ENCODE measurements at regions not wholly inside any gene's neighbourhood (a gene's known extent, or its start where the extent isn't known, plus 50 kb on each side); places are given as distances from the start of the nearest gene placed in this dataset.

DNA sequence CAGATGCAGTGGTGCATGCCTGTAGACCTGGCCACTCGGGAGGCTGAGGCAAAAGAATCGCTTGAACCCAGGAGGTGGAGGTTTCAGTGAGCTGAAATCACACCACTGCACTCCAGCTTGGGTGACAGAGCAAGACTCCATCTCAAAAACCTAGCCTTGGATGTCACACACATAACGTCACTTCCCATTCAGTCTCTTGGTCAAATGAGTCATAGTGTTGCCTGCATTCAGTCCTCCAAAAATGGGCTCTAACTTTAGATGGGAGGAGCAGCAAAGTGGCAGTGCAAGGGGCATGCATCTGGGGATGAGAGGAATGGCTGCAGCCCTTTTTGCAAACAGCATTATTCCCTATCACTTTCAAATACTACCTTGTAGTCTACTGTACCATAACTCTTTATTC lies 62.9 kb upstream of the AGBL1 start:
- H3K9ac ChIP-seq (ENCODE audit: insufficient read depth, low read length) = no peak overlapping the region
- no peak overlapping the region for H2AFZ ChIP-seq (ENCODE audit: low read length)
- no peaks in the 10 kb centered on the region for H3K4me1 ChIP-seq (ENCODE audit: control insufficient read depth, extremely low read depth, insufficient read depth, low read length)
- TF ChIP-seq, protein P1, sequence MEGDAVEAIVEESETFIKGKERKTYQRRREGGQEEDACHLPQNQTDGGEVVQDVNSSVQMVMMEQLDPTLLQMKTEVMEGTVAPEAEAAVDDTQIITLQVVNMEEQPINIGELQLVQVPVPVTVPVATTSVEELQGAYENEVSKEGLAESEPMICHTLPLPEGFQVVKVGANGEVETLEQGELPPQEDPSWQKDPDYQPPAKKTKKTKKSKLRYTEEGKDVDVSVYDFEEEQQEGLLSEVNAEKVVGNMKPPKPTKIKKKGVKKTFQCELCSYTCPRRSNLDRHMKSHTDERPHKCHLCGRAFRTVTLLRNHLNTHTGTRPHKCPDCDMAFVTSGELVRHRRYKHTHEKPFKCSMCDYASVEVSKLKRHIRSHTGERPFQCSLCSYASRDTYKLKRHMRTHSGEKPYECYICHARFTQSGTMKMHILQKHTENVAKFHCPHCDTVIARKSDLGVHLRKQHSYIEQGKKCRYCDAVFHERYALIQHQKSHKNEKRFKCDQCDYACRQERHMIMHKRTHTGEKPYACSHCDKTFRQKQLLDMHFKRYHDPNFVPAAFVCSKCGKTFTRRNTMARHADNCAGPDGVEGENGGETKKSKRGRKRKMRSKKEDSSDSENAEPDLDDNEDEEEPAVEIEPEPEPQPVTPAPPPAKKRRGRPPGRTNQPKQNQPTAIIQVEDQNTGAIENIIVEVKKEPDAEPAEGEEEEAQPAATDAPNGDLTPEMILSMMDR (conservative IDR thresholded peaks at IDR 0.05 in 1 of 2, IDR thresholded peaks at IDR 0.05 in 1 of 2; ENCODE audit: low read depth in 1 of 2, low read length in 2 of 2) = no peak
- no peak for TF ChIP-seq EZH2 (IDR thresholded peaks at IDR 0.05; ENCODE audit: low read length, missing control alignments)
- peak in 1 of 2 donors; percentile 60 for DNase-seq (ENCODE audit: low read depth in 2 of 2)
- H3K9me3 ChIP-seq (ENCODE audit: control insufficient read depth, insufficient read depth, low read depth, low read length) = no peaks in the 10 kb centered on the region
- H3K27ac ChIP-seq (ENCODE audit: insufficient read depth, low read length) = no peak overlapping the region
- H4K20me1 ChIP-seq (ENCODE audit: control insufficient read depth, extremely low read depth, insufficient read depth, low read length) = no peaks in the 10 kb centered on the region
- no peaks in the 10 kb centered on the region for H3K27me3 ChIP-seq (ENCODE audit: control insufficient read depth, insufficient read depth, low read length)
- H3K79me2 ChIP-seq (ENCODE audit: control insufficient read depth, insufficient read depth, low read length) = no peaks in the 10 kb centered on the region
- no peak overlapping the region for H3K4me2 ChIP-seq (ENCODE audit: extremely low read depth, insufficient read depth, low read length)
- no peaks in the 10 kb centered on the region for H3K36me3 ChIP-seq (ENCODE audit: control insufficient read depth, insufficient read depth, low read length)
- no peak overlapping the region for H3K4me3 ChIP-seq (replicated peaks in 1 of 4; ENCODE audit: control extremely low read depth in 1 of 4, insufficient read depth in 1 of 4, low read depth in 3 of 4, low read length in 4 of 4)

DNA sequence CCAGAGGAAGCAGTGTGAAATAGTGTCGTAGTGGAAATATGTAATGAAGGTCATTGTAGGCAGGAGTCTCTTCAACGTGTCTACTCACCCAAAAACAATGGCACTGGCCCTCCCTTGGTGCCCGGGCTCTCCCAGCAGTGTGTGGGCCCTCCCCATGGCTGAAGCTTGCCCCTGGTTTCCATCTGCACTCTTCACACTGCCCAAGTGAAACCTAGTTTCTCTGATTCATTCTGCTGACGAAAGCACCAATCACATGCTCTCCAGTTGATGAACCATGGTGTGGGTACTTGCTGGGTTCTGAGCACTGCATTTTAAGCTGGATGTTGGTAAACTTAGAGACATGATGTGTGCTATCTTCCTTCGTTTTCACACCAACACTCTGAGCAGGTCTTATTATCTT lies 61.0 kb upstream of the AGBL1 start:
- Histone ChIP-seq H4K20me1 (ENCODE audit: control insufficient read depth, extremely low read depth, insufficient read depth, low read length) (no peaks in the 10 kb centered on the region), H2AFZ (ENCODE audit: low read length) (no peak overlapping the region), H3K4me2 (ENCODE audit: extremely low read depth, insufficient read depth, low read length) (no peak overlapping the region), H3K27me3 (ENCODE audit: control insufficient read depth, insufficient read depth, low read length) (no peaks in the 10 kb centered on the region), H3K4me3 (replicated peaks in 1 of 4; ENCODE audit: control extremely low read depth in 1 of 4, insufficient read depth in 1 of 4, low read depth in 3 of 4, low read length in 4 of 4) (no peak overlapping the region), H3K4me1 (ENCODE audit: control insufficient read depth, extremely low read depth, insufficient read depth, low read length) (no peaks in the 10 kb centered on the region), H3K9ac (ENCODE audit: insufficient read depth, low read length) (no peak overlapping the region), H3K79me2 (ENCODE audit: control insufficient read depth, insufficient read depth, low read length) (no peaks in the 10 kb centered on the region), H3K27ac (ENCODE audit: insufficient read depth, low read length) (no peak overlapping the region), H3K9me3 (ENCODE audit: control insufficient read depth, insufficient read depth, low read depth, low read length) (no peaks in the 10 kb centered on the region), H3K36me3 (ENCODE audit: control insufficient read depth, insufficient read depth, low read length) (no peaks in the 10 kb centered on the region)
- TF ChIP-seq, protein P1 (conservative IDR thresholded peaks at IDR 0.05 in 1 of 2, IDR thresholded peaks at IDR 0.05 in 1 of 2; ENCODE audit: low read depth in 1 of 2, low read length in 2 of 2) = no peak
- no peak for TF ChIP-seq EZH2 (IDR thresholded peaks at IDR 0.05; ENCODE audit: low read length, missing control alignments)
- no peak for DNase-seq (ENCODE audit: low read depth in 2 of 2)

DNA sequence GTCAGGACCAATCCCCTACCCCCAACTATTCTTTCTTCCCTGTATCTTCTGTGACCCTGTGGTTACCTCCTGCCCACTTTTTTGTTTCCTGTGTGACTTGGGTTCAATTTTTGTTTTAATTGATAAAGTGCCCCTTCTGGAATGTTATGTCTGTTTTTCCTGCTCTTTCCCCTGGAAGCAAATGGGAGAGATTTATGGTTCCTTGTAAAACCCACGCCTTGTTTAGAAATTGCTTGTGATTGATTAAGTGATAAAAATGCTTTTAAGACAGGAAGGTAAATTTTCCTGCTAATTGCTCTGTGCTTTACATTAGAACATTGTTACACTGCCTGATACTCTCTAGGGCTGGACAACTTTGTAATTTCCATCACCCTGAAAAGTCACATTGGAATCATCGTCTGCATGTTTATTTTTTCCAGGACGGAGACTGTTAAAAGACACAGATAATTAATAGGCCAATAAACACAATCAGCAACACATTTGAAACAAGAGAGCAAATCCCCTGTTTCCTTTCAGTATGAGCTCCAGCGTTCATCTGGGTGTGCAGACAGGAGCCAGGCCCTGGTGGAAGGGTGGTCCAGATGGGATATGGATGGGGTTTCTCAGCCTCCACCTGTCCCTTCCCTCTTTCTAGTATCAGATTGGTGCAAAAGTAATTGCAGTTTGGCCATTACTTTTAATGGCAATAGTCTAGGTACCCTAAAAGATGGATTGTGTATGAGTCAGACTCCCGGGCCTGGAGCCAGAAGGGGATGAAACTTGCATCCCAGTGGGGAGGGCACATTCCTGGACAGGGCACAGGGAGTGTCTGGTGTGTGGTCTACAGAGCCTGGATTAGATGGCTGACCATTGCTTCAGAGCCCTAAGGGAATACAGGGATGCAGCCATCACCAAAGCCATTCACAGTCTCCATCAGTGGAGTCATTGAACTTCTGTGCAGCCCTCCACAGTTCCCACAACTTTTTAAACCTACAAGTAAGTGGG lies 58.1 kb upstream of the AGBL1 start:
- H4K20me1 ChIP-seq (ENCODE audit: control insufficient read depth, extremely low read depth, insufficient read depth, low read length) = no peaks in the 10 kb centered on the region
- no peak overlapping the region for H3K9ac ChIP-seq (ENCODE audit: insufficient read depth, low read length)
- H3K27me3 ChIP-seq (ENCODE audit: control insufficient read depth, insufficient read depth, low read length) = no peaks in the 10 kb centered on the region
- peak in 1 of 2 donors; percentile 68 for DNase-seq (ENCODE audit: low read depth in 2 of 2)
- no peaks in the 10 kb centered on the region for H3K4me1 ChIP-seq (ENCODE audit: control insufficient read depth, extremely low read depth, insufficient read depth, low read length)
- no peak overlapping the region for H3K4me3 ChIP-seq (replicated peaks in 1 of 4; ENCODE audit: control extremely low read depth in 1 of 4, insufficient read depth in 1 of 4, low read depth in 3 of 4, low read length in 4 of 4)
- no peaks in the 10 kb centered on the region for H3K9me3 ChIP-seq (ENCODE audit: control insufficient read depth, insufficient read depth, low read depth, low read length)
- no peaks in the 10 kb centered on the region for H3K79me2 ChIP-seq (ENCODE audit: control insufficient read depth, insufficient read depth, low read length)
- no peak overlapping the region for H3K27ac ChIP-seq (ENCODE audit: insufficient read depth, low read length)
- TF ChIP-seq, protein P1 (conservative IDR thresholded peaks at IDR 0.05 in 1 of 2, IDR thresholded peaks at IDR 0.05 in 1 of 2; ENCODE audit: low read depth in 1 of 2, low read length in 2 of 2) = no peak
- TF ChIP-seq EZH2 (IDR thresholded peaks at IDR 0.05; ENCODE audit: low read length, missing control alignments) = no peak
- H3K36me3 ChIP-seq (ENCODE audit: control insufficient read depth, insufficient read depth, low read length) = no peaks in the 10 kb centered on the region
- H2AFZ ChIP-seq (ENCODE audit: low read length) = no peak overlapping the region
- H3K4me2 ChIP-seq (ENCODE audit: extremely low read depth, insufficient read depth, low read length) = no peak overlapping the region
